HepG2 (cell line): ENCODE measurements at regions not wholly inside any gene's neighbourhood (a gene's known extent, or its start where the extent isn't known, plus 50 kb on each side); places are given as distances from the start of the nearest gene placed in this dataset.

ENCODE experiments used
- ATAC-seq: fragments of 200-7000 bp; cut with Tn5 transposase; 3 replicates; pipeline ENCODE4 v1.9.1; 2020; ENCODE audit warnings: mild to moderate bottlenecking, moderate library complexity
- BruUV-seq: library from RNA; stranded (reverse); fragments of 400-500 nt; replicated peaks from 2 replicates; lab custom pipeline; 2021; lab: Mats Ljungman, UMichigan
- CTCF ChIA-PET: fragments of 300-600 bp; formaldehyde crosslinking; extraction: SDS; loops from one replicate; lab custom pipeline; 2021; ENCODE audit warnings: low total read pairs, inconsistent platforms, low intra/inter-chr PET ratio; lab: Yijun Ruan, JAX
- POLR2A ChIA-PET: fragments of 350-600 bp; sonication (Branson Sonifier 250); formaldehyde crosslinking; loops from one replicate; lab custom pipeline; 2020; ENCODE audit warnings: antibody characterized with exemption, inconsistent platforms; lab: Yijun Ruan, JAX
- DNase-seq: peaks from one replicate; pipeline ENCODE4 v3.0.0-alpha.2; 2015; ENCODE audit warnings: low spot score
- FAIRE-seq: peaks from 3 replicates; lab custom pipeline; 2011; peaks lifted over from hg19 to GRCh38; lab: Jason Lieb, UNC
- H2AFZ ChIP-seq: one replicate; pipeline ENCODE4 v1.6.1; 2011; ENCODE audit warnings: low read length, inconsistent platforms
- H3K27ac ChIP-seq: fragments of 300-600 bp; 3 replicates; pipeline ENCODE4 v1.8.0; 2011; ENCODE audit warnings: mixed run types, mild to moderate bottlenecking, mixed read lengths, low read length, inconsistent platforms; ENCODE audit not compliant: insufficient read depth; ENCODE audit errors: extremely low read length
- H3K27me3 ChIP-seq, 2 experiments: fragments of 200-600 bp in 1 of 2; 2 replicates in 1 of 2; 3 replicates in 1 of 2; pipeline versions ENCODE4 v1.6.0 to v1.8.0; 2011; ENCODE audit warnings: low read length in 2 of 2, mild to moderate bottlenecking in 2 of 2, moderate library complexity in 2 of 2, inconsistent platforms in 1 of 2; ENCODE audit not compliant: insufficient read depth in 2 of 2, control insufficient read depth in 1 of 2
- H3K36me3 ChIP-seq, 2 experiments: fragments of 200-600 bp in 1 of 2; replicated peaks in 1 of 2; 2 replicates in 1 of 2; 3 replicates in 1 of 2; pipeline versions ENCODE4 v1.5.1 to v1.8.0; 2011; ENCODE audit warnings: low read length in 2 of 2, inconsistent platforms in 1 of 2; ENCODE audit not compliant: insufficient read depth in 2 of 2, control insufficient read depth in 1 of 2
- H3K4me1 ChIP-seq: 2 replicates; pipeline ENCODE4 v1.5.1; 2012; ENCODE audit warnings: low read length, inconsistent platforms; ENCODE audit not compliant: insufficient read depth
- H3K4me2 ChIP-seq: 2 replicates; pipeline ENCODE4 v1.6.0; 2011; ENCODE audit warnings: low read depth, low read length, inconsistent platforms
- H3K4me3 ChIP-seq, 3 experiments: fragments of 200-600 bp in 1 of 3; sonication (generic), shearing (Covaris generic) in 1 of 3; replicated peaks in 1 of 3; 2 replicates each; pipeline ENCODE4 v1.5.1; 2011 to 2016; ENCODE audit warnings: low read length in 3 of 3, inconsistent platforms in 2 of 3, low read depth in 2 of 3, mild to moderate bottlenecking in 2 of 3, control low read depth in 1 of 3, mixed read lengths in 1 of 3; ENCODE audit not compliant: insufficient read depth in 1 of 3
- H3K79me2 ChIP-seq: one replicate; pipeline ENCODE4 v1.6.1; 2011; ENCODE audit warnings: low read length, inconsistent platforms; ENCODE audit not compliant: insufficient read depth
- H3K9ac ChIP-seq: 2 replicates; pipeline ENCODE4 v1.6.0; 2011; ENCODE audit warnings: mild to moderate bottlenecking, low read depth, low read length, inconsistent platforms; ENCODE audit not compliant: insufficient read depth
- H3K9me3 ChIP-seq: 2 replicates; pipeline ENCODE4 v1.5.1; 2012; ENCODE audit warnings: mild to moderate bottlenecking, low read length
- H4K20me1 ChIP-seq: 2 replicates; pipeline ENCODE4 v1.6.0; 2011; ENCODE audit warnings: inconsistent platforms, mild to moderate bottlenecking, low read length, moderate library complexity; ENCODE audit not compliant: insufficient read depth
- ARNT2 ChIP-seq: sonication (generic); formaldehyde crosslinking; IDR thresholded peaks from 2 replicates; pipeline ENCODE4 v1.8.0; 2022; ENCODE audit warnings: mild to moderate bottlenecking, low read depth, missing genetic modification reagents, moderate library complexity
- RFX1 ChIP-seq: fragments of 450-650 bp; IDR thresholded peaks from 2 replicates; pipeline ENCODE4 v1.6.1; 2017
- RXRB ChIP-seq: IDR thresholded peaks from 2 replicates; pipeline ENCODE4 v1.6.1; 2016; ENCODE audit warnings: borderline replicate concordance, missing genetic modification reagents, missing compliant biosample characterization
- SP5 ChIP-seq: IDR thresholded peaks from 2 replicates; pipeline ENCODE4 v1.6.1; 2016; ENCODE audit warnings: low read depth, borderline replicate concordance
- STAT6 ChIP-seq: sonication (generic); formaldehyde crosslinking; IDR thresholded peaks from 2 replicates; pipeline ENCODE4 v1.4.0; 2020; ENCODE audit warnings: missing genetic modification reagents, mild to moderate bottlenecking, borderline replicate concordance
- TSC22D2 ChIP-seq: sonication (generic); formaldehyde crosslinking; IDR thresholded peaks from 2 replicates; pipeline ENCODE4 v1.5.1; 2020; ENCODE audit warnings: missing genetic modification reagents, mild to moderate bottlenecking, borderline replicate concordance
- WGBS: methylation state at CpG from one replicate; pipeline ENCODE4 v1.1.6; 2017; ENCODE audit warnings: low lambda C conversion rate; 5-methylcytosine and 5-hydroxymethylcytosine counted together
- in situ Hi-C: cut with HindIII; loops from 2 replicates; pipeline ENCODE4 v1.10.0; 2017; ENCODE audit warnings: low pct_unique_long_range_greater_than_20kb; ENCODE audit not compliant: extremely low pct_ligation_motif_present
- intact Hi-C: fragments of 100-400 bp; cut with micrococcal nuclease; formaldehyde crosslinking; loops from one replicate; pipeline ENCODE4 v1.10.0; 2022; ENCODE audit not compliant: unreplicated experiment
- TF ChIP-seq, protein P1 (sequence below): sonication (generic); formaldehyde crosslinking; IDR thresholded peaks from 2 replicates; pipeline ENCODE4 v1.5.0; 2020; ENCODE audit warnings: mild to moderate bottlenecking, low read depth, missing genetic modification reagents, borderline replicate concordance
- TF ChIP-seq, protein P2 (sequence below): sonication (generic); formaldehyde crosslinking; IDR thresholded peaks from 2 replicates; pipeline ENCODE4 v1.5.0; 2020; ENCODE audit warnings: mild to moderate bottlenecking, missing genetic modification reagents

DNA sequence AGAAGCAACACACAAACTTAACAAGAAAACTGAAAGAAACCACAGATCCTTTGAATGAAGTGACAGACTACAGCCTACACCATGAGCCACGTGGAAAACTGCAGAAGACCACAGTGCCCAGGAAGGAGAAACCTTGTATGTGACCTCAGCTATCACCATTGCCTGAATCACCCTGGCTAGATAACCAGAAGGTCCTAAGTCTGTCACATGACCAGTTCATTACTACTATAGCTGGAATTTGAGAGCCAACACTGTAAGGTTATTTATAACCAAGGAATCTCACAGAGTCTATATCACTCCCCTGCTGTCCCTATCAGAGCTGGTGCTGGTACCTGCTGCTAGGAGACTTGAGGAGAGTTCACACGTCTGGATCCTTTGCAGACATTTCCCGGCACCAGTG lies 90.3 kb upstream of the FBXL17 start:
- intact Hi-C loops, result no loop called here
- Histone ChIP-seq H3K27ac (no peak overlapping the region), H3K4me2 (no peak overlapping the region), H3K36me3 (no peaks in the 10 kb centered on the region), H3K4me1 (no peaks in the 10 kb centered on the region), H3K4me3 (no peak overlapping the region), H3K9me3 (no peaks in the 10 kb centered on the region)
- FAIRE-seq (no peak), ATAC-seq (no peak), DNase-seq (no peak)
- no TSS peak for BruUV-seq
- POLR2A ChIA-PET, result no interaction called here
- CTCF ChIA-PET, result no interaction called here
- TF ChIP-seq, protein P1, sequence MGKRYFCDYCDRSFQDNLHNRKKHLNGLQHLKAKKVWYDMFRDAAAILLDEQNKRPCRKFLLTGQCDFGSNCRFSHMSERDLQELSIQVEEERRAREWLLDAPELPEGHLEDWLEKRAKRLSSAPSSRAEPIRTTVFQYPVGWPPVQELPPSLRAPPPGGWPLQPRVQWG (CRISPR knock-in tag), result no peak
- no peak for TF ChIP-seq TSC22D2 (CRISPR knock-in tag)
- TF ChIP-seq, all 625 proteins: peak for 0
- WGBS, result 10% methylated on average over 1 of the region's 3 CpGs
- Histone ChIP-seq H3K9ac (no peak overlapping the region), H3K79me2 (no peaks in the 10 kb centered on the region), H4K20me1 (no peaks in the 10 kb centered on the region), H2AFZ (no peak overlapping the region), H3K27me3 (peaks cover 0 to 7% of the 10 kb centered on the region in 2 experiments; a peak in 2 of 5 replicates)
- in situ Hi-C loops, result no loop called here

DNA sequence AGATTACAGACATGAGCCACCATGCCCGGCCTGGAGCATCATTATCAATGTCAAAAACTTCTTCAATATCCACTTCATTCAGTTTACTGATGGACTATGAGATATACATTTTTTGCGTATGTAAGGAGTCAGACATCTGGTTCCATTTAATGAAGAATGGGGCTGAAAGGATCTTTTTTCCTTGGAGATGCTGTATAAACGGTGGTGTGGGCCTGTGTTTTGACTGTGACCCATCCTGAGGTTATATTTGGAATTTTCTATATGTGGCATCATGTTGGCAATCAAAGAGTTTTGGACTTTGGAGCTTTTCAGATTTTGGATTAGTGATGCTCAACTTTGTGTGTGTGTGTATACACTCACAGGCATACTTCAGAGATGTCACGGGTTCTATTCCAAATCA lies 85.7 kb upstream of the FBXL17 start:
- ATAC-seq (no peak), DNase-seq (no peak), FAIRE-seq (no peak)
- H3K4me2 ChIP-seq, result no peak overlapping the region
- in situ Hi-C loops, result no loop called here
- H3K36me3 ChIP-seq, result no peaks in the 10 kb centered on the region
- no peaks in the 10 kb centered on the region for H3K79me2 ChIP-seq
- WGBS, result 23% methylated on average over 4 of the region's 4 CpGs
- no peaks in the 10 kb centered on the region for H3K9me3 ChIP-seq
- no peak overlapping the region for H3K4me3 ChIP-seq
- no TSS peak for BruUV-seq
- intact Hi-C loops, result no loop called here
- POLR2A ChIA-PET, result no interaction called here
- no peak overlapping the region for H3K27ac ChIP-seq
- H3K9ac ChIP-seq, result no peak overlapping the region
- H4K20me1 ChIP-seq, result no peaks in the 10 kb centered on the region
- H2AFZ ChIP-seq, result no peak overlapping the region
- CTCF ChIA-PET, result no interaction called here
- no peaks in the 10 kb centered on the region for H3K4me1 ChIP-seq
- peaks cover 0 to 7% of the 10 kb centered on the region in 2 experiments; a peak in 1 of 5 replicates for H3K27me3 ChIP-seq
- no peak for TF ChIP-seq RFX1
- TF ChIP-seq ARNT2 (CRISPR knock-in tag), result no peak
- no peak for TF ChIP-seq STAT6 (CRISPR knock-in tag)
- TF ChIP-seq, protein P2, sequence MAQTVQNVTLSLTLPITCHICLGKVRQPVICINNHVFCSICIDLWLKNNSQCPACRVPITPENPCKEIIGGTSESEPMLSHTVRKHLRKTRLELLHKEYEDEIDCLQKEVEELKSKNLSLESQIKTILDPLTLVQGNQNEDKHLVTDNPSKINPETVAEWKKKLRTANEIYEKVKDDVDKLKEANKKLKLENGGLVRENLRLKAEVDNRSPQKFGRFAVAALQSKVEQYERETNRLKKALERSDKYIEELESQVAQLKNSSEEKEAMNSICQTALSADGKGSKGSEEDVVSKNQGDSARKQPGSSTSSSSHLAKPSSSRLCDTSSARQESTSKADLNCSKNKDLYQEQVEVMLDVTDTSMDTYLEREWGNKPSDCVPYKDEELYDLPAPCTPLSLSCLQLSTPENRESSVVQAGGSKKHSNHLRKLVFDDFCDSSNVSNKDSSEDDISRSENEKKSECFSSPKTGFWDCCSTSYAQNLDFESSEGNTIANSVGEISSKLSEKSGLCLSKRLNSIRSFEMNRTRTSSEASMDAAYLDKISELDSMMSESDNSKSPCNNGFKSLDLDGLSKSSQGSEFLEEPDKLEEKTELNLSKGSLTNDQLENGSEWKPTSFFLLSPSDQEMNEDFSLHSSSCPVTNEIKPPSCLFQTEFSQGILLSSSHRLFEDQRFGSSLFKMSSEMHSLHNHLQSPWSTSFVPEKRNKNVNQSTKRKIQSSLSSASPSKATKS (CRISPR knock-in tag), result no peak
- TF ChIP-seq RXRB (CRISPR knock-in tag), result no peak
- no peak for TF ChIP-seq SP5 (CRISPR knock-in tag)
